ENCODE measurements at regions not wholly inside any gene's neighbourhood (a gene's known extent, or its start where the extent isn't known, plus 50 kb on each side); places are given as distances from the start of the nearest gene placed in this dataset.

GRCh38 chr14:86373886-86374285 is 843.9 kb downstream of the FLRT2 start:
- no peaks in the 10 kb centered on the region for H3K27me3 ChIP-seq
- H3K36me3 ChIP-seq = no peaks in the 10 kb centered on the region
- H3K27ac ChIP-seq = no peak overlapping the region
- no peak for DNase-seq (ENCODE audit: low spot score in 2 of 2)
- H3K4me3 ChIP-seq = no peak overlapping the region
- no peaks in the 10 kb centered on the region for H3K4me1 ChIP-seq
- WGBS, 2 donors = 70 to 71% methylated on average over 1 of the region's 1 CpG
- peaks cover 0 to 13% (median 0%) of the 10 kb centered on the region in 4 donors for H3K9me3 ChIP-seq
- TF ChIP-seq POLR2A (IDR thresholded peaks at IDR 0.05) (no peak), CTCF (IDR thresholded peaks at IDR 0.05) (no peak), EP300 (IDR thresholded peaks at IDR 0.05) (no peak)

- no peak for DNase-seq (ENCODE audit: low spot score in 2 of 2)
- Histone ChIP-seq H3K27ac (no peak overlapping the region), H3K4me3 (no peak overlapping the region), H3K4me1 (no peaks in the 10 kb centered on the region), H3K27me3 (no peaks in the 10 kb centered on the region), H3K36me3 (no peaks in the 10 kb centered on the region), H3K9me3 (peaks cover 0 to 13% (median 0%) of the 10 kb centered on the region in 4 donors)
- TF ChIP-seq CTCF (IDR thresholded peaks at IDR 0.05) (no peak), POLR2A (IDR thresholded peaks at IDR 0.05) (no peak), EP300 (IDR thresholded peaks at IDR 0.05) (no peak)
- 94 to 97% methylated on average over 1 of the region's 1 CpG for WGBS, 2 donors
These were observed 842.5 kb downstream of the FLRT2 start for GRCh38 chr14:86372402-86372801.

GRCh38 chr14:86364634-86365033 is 834.7 kb downstream of the FLRT2 start:
- no peaks in the 10 kb centered on the region for H3K36me3 ChIP-seq
- TF ChIP-seq POLR2A (IDR thresholded peaks at IDR 0.05) (no peak), CTCF (IDR thresholded peaks at IDR 0.05) (no peak), EP300 (IDR thresholded peaks at IDR 0.05) (no peak)
- DNase-seq (ENCODE audit: low spot score in 2 of 2) = no peak
- H3K27ac ChIP-seq = no peak overlapping the region
- H3K27me3 ChIP-seq = no peaks in the 10 kb centered on the region
- H3K9me3 ChIP-seq = no peaks in the 10 kb centered on the region
- 80 to 93% methylated on average over 4 of the region's 4 CpGs for WGBS, 2 donors
- no peak overlapping the region for H3K4me3 ChIP-seq
- no peaks in the 10 kb centered on the region for H3K4me1 ChIP-seq

GRCh38 chr14:86363576-86363975 is 833.6 kb downstream of the FLRT2 start:
- Histone ChIP-seq H3K27ac (no peak overlapping the region), H3K36me3 (no peaks in the 10 kb centered on the region), H3K4me3 (no peak overlapping the region), H3K27me3 (no peaks in the 10 kb centered on the region), H3K9me3 (no peaks in the 10 kb centered on the region), H3K4me1 (no peaks in the 10 kb centered on the region)
- 86 to 100% methylated on average over 1 of the region's 1 CpG for WGBS, 2 donors
- no peak for TF ChIP-seq POLR2A (IDR thresholded peaks at IDR 0.05)
- no peak for TF ChIP-seq EP300 (IDR thresholded peaks at IDR 0.05)
- TF ChIP-seq CTCF (IDR thresholded peaks at IDR 0.05) = no peak
- DNase-seq (ENCODE audit: low spot score in 2 of 2) = no peak

- Histone ChIP-seq H3K27ac (no peak overlapping the region), H3K27me3 (no peaks in the 10 kb centered on the region), H3K4me3 (no peak overlapping the region), H3K36me3 (no peaks in the 10 kb centered on the region), H3K4me1 (no peaks in the 10 kb centered on the region), H3K9me3 (no peaks in the 10 kb centered on the region)
- TF ChIP-seq POLR2A (IDR thresholded peaks at IDR 0.05) (no peak), EP300 (IDR thresholded peaks at IDR 0.05) (no peak), CTCF (IDR thresholded peaks at IDR 0.05) (no peak)
- WGBS, 2 donors = 91 to 92% methylated on average over 4 of the region's 4 CpGs
- DNase-seq (ENCODE audit: low spot score in 2 of 2) = no peak
These were observed 833.1 kb downstream of the FLRT2 start for GRCh38 chr14:86363047-86363446.
